Urothelium cell line (cell line): ENCODE measurements at regions not wholly inside any gene's neighbourhood (a gene's known extent, or its start where the extent isn't known, plus 50 kb on each side); places are given as distances from the start of the nearest gene placed in this dataset.
"Not testable (repeated sequence)": the region's sequence is repeated elsewhere in the genome, so short reads cannot be mapped to it uniquely, and the experiment has no call there.

ENCODE experiments used
- DNase-seq: peaks from one replicate; pipeline ENCODE4 v3.0.0; 2011; ENCODE audit warnings: low spot score, mixed read lengths
- FAIRE-seq: peaks from 2 replicates; lab custom pipeline; 2011; peaks lifted over from hg19 to GRCh38; lab: Jason Lieb, UNC

DNA sequence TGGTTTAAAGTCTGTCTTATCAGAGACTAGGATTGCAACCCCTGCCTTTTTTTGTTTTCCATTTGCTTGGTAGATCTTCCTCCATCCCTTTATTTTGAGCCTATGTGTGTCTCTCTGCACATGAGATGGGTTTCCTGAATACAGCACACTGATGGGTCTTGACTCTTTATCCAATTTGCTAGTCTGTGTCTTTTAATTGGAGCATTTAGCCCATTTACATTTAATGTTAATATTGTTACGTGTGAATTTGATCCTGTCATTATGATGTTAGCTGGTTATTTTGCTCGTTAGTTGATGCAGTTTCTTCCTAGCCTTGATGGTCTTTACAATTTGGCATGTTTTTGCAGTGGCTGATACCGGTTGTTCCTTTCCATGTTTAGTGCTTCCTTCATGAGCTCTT is 344.0 kb downstream of the ABCC12 start:
- not testable (repeated sequence) for FAIRE-seq, DNase-seq

DNA sequence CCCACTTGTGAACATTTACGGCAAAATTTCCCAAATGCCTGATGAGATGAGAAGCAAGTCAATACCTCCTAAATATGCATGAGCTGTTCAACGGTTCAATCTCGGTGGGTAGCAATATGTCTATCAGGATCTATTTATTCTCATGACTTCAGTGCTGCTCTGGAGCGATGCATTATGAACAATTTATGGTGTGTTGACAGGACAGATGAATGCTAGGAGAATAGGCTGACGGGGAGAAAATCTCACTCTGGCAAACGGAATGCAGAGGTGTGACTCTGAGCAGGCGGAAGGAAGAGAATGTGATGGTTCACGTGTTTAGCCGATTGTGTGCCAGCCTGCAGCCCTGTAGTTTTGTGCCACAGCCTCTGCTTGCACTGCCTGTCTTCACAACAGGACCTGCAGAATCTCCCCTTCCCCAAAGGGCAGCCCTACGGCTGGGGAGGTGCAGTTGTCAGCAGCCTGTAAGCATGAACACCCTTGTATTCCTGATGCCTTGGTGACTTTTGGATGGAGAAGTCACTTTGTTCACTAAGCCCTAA is 345.2 kb downstream of the PHKB start:
- DNase-seq (no peak), FAIRE-seq (no peak)

DNA sequence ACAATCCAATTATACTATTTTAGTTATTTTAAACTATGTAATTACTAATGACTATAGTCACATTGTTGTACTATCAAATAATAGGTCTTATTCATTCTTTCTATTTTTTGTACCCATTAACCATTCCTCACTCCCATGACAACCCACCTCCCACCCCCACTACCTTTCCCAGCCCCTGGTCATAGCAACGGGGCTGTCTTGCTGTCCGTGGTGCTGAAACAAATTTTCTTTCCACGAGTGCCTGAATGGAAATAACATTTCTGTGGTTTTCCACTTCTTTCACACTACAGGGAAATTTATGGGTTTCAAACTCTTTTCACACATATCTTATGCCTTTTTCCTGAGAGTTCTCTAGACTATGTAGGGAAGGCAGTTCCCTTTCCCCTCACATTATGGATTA is 326.6 kb downstream of the PHKB start:
- FAIRE-seq (no peak), DNase-seq (no peak)

DNA sequence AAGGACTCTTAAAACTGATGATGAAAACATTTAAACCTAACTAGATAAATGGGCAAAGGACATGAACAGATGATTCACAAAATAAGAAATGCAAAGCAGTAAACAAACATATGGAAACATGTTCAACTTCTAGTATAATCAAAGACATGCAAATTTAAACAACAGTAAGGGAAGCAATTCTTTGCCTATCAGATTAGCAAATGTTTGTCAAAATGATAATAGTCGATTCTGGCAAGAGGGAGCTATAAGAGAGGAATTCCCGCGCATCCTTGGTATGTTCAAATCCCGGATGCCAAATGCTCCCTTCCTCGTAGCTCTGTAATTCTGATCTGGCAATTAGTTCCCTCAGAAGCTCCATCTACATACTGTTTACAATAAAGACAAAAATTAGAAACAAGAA is 320.5 kb downstream of the PHKB start:
- no peak for FAIRE-seq
- DNase-seq = no peak

DNA sequence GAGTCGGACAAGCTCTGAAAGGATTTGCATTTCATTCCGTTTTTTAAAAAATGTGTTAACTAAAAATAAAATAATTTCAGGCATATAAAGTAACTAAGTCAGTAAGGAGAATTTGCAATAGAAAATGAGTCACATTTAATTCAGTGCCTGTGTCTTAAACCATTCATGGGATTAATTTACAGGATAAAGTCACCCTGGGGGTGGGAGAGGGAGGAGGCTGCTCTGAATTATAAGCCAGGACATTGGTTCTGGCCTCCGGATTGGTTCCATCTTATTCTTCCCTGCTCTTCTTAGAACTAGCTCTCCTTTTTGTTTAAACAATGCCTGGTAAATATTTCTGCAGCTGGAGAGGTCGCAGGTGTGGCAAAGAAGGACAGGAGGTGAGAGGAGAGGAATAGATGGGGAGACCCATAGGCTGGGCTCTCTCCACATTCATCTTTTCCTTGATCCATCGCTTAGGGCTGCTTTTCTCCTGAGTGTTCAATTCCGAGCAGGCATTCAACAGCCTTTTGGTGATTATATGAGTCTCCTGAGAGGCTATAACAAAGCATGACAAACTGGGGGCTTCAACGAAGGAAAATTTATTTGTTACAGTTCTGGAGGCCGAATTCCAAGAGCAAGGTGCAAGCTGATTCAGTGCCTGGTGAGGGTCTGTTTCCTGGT is 319.2 kb downstream of the PHKB start:
- no peak for DNase-seq

DNA sequence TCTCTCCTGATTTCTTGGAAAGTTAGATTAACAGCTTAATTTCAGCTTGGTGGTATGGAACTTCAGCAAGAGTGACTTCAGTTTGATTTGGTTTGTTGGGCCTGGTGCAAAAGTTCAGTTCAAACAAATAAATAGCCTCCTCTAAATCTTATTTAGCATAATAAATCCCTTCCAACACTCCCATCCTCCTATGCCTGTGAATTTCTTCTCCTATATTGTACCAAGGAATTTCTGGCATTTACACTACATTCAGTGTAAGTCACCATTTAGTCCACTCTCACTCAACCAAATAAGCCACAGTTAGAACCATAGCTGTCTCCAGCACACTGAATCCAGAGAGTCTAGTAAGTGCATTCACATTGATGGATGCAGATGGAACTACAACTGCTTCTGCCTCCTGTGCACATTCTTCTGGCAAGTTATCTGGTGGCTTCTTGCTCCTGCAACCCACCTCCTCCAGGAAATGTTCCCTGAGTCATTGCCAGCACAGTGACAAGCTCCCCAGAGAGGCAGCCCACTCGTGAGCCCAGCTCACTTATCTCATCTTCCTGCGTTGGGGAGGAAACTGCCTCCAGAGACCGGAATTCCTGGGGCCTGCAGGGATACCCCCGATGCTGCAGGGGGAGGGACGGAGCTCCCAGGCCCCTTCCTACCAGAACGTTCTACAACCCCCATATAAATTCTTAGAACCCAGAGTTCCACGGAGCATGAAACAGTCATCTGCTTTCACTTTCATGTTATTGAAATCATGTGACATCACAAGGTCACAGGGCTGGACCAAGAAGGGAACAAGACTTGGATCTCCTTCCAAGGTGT is 318.3 kb downstream of the PHKB start:
- FAIRE-seq (no peak), DNase-seq (peak; percentile 16)

More for the DNA sequence above, 319.2 kb downstream of the PHKB start:
- FAIRE-seq = no peak

DNA sequence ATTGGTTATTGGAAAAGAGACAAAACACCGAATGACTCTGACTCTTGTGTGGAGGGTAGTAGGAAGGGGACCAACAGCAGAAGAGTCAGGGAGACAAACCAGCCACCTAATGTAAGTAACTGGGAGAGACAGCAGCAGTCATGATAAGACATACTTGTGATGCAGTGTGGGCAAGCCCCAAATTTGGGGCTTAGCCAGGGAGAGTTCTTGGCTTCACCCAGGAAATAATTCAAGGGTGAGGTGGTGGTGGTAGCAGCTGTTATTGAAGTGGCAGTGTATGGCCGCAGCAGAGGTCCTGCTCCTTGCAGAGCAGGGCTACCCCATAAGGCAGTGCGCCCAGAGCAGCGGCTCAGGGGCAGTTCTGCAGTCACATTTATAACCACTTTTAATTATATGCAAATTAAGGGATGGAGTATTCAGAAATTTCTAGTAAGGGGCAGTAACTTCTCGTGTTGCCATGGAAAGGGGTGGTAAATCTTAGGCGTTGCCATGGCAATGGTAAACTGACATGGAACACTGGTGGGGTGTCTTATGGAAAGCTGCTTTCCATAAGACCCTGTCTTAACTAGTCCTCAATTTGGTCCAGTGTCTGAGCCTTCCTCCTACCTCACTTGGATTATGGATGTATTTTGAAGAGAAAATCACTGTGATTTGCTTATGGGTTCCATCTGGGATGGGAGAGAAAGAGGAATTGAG is 317.1 kb downstream of the PHKB start:
- no peak for DNase-seq
- FAIRE-seq = no peak

DNA sequence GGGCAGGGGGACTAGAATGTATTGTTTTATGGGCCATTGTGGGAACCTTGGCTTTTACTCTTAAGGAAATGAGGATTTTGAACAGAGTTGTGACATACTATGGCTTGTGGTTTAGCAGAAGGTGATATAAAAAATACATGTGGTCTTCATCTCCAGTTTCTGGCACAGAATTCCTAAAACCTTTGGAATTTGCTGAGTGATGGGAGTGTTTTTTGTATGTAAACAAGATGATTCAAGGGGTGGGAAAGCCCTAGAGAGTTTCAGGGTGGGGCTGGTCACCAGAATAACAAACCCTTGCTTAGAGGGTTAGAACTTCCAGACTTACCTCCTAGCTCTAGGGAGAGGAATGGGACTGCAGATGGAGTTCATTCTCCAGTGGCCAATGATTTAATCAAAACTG is 316.1 kb downstream of the PHKB start:
- FAIRE-seq (no peak), DNase-seq (no peak)

DNA sequence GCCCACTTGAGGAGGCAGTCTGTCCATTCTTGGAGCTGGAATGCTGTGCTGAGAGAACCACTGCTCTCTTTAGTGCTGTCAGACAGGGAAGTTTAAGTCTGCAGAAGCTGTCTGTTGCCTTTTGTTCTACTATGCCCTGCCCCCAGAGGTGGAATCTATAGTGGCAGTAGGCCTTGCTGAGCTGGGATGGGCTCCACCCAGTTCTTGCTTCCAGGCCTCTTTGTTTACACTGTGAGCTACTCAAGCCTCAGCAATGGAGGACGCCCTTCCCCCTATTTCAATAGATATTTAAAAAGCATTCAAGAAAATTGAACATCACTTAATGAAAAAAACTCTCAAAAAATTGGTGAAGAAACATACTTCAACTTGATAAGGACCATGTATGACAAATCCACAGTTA is 313.5 kb downstream of the PHKB start:
- DNase-seq (no peak), FAIRE-seq (no peak)

DNA sequence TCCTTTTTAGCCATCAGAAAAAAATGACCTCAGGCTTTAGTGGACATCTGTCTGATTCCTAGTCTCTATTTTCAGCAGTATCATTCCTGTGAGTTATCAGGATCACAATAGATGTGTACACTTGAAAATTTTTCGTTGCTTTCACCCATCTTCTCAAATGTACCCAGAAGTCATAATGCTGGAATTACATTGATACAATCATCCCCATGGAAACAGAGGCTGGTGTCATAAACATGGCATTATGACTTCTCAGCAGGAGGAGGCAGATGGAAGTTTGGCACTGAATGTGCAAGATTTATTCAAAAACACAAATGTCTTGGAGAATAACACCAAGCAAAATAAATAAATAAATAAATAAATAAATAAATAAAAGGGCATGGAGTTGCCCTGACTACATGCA is 292.5 kb downstream of the PHKB start:
- FAIRE-seq = no peak
- no peak for DNase-seq
